ENCODE measurements at regions not wholly inside any gene's neighbourhood (a gene's known extent, or its start where the extent isn't known, plus 50 kb on each side); places are given as distances from the start of the nearest gene placed in this dataset.

DNA sequence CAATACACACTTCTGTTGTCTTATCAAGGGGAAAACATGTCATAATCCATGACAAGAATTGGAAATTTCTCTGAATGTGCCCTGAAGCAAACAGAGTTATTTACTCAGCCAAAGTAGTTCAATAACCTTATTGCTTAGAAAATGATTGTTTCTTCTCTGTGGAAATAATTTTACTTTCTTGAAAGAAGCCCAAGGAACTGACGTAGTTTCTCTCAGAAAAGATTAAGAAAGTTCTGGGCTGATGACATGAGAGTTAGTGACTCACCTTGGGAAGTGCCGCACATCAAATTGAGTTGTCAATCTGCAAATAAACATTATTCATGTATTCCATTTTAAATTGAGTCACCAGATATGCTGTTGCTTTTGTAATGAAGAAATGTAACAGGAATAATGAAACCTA, 418.6 kb upstream of the LRRC4C start:
- no peak for DNase-seq (ENCODE audit: low read depth in 1 of 2, low spot score in 1 of 2)
- H3K27ac ChIP-seq (replicated peaks): no peak overlapping the region
- H3K27me3 ChIP-seq (ENCODE audit: insufficient read depth, poor library complexity, severe bottlenecking): no peaks in the 10 kb centered on the region
- TF ChIP-seq, protein P1, sequence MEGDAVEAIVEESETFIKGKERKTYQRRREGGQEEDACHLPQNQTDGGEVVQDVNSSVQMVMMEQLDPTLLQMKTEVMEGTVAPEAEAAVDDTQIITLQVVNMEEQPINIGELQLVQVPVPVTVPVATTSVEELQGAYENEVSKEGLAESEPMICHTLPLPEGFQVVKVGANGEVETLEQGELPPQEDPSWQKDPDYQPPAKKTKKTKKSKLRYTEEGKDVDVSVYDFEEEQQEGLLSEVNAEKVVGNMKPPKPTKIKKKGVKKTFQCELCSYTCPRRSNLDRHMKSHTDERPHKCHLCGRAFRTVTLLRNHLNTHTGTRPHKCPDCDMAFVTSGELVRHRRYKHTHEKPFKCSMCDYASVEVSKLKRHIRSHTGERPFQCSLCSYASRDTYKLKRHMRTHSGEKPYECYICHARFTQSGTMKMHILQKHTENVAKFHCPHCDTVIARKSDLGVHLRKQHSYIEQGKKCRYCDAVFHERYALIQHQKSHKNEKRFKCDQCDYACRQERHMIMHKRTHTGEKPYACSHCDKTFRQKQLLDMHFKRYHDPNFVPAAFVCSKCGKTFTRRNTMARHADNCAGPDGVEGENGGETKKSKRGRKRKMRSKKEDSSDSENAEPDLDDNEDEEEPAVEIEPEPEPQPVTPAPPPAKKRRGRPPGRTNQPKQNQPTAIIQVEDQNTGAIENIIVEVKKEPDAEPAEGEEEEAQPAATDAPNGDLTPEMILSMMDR (IDR thresholded peaks at IDR 0.05; ENCODE audit: insufficient read depth, low read length): no peak
- TF ChIP-seq GABPA (IDR thresholded peaks at IDR 0.05; ENCODE audit: low read depth) (no peak), SPI1 (IDR thresholded peaks at IDR 0.05; ENCODE audit: borderline replicate concordance, low read depth) (no peak), POLR2AphosphoS5 (IDR thresholded peaks at IDR 0.05; ENCODE audit: low read depth) (no peak)
- TF ChIP-seq, protein P2, sequence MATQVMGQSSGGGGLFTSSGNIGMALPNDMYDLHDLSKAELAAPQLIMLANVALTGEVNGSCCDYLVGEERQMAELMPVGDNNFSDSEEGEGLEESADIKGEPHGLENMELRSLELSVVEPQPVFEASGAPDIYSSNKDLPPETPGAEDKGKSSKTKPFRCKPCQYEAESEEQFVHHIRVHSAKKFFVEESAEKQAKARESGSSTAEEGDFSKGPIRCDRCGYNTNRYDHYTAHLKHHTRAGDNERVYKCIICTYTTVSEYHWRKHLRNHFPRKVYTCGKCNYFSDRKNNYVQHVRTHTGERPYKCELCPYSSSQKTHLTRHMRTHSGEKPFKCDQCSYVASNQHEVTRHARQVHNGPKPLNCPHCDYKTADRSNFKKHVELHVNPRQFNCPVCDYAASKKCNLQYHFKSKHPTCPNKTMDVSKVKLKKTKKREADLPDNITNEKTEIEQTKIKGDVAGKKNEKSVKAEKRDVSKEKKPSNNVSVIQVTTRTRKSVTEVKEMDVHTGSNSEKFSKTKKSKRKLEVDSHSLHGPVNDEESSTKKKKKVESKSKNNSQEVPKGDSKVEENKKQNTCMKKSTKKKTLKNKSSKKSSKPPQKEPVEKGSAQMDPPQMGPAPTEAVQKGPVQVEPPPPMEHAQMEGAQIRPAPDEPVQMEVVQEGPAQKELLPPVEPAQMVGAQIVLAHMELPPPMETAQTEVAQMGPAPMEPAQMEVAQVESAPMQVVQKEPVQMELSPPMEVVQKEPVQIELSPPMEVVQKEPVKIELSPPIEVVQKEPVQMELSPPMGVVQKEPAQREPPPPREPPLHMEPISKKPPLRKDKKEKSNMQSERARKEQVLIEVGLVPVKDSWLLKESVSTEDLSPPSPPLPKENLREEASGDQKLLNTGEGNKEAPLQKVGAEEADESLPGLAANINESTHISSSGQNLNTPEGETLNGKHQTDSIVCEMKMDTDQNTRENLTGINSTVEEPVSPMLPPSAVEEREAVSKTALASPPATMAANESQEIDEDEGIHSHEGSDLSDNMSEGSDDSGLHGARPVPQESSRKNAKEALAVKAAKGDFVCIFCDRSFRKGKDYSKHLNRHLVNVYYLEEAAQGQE (IDR thresholded peaks at IDR 0.05; ENCODE audit: insufficient replicate concordance, low read depth): no peak
- H3K4me3 ChIP-seq (replicated peaks; ENCODE audit: insufficient read depth, low read length): no peak overlapping the region

DNA sequence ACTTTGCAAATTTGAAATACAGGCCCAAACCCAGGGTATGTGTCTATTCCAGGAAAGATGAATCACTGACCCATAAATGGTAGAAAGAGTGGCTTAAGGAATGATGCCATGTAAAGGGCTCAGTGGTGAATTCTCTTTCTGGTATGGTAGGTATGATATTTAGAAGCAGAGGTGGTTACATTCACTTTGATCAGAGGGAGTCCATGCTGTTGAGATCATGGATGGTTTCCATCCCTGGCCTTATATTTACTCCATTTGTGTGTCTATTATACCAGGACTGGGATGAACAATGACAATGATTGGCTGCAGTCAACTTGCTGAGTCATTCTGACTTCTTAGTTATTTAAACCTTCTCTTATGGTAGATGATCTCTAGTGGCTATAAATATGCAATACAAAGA, 419.8 kb upstream of the LRRC4C start:
- Histone ChIP-seq H3K27me3 (ENCODE audit: insufficient read depth, poor library complexity, severe bottlenecking) (no peaks in the 10 kb centered on the region), H3K4me3 (replicated peaks; ENCODE audit: insufficient read depth, low read length) (no peak overlapping the region), H3K27ac (replicated peaks) (no peak overlapping the region)
- TF ChIP-seq POLR2AphosphoS5 (IDR thresholded peaks at IDR 0.05; ENCODE audit: low read depth) (no peak), GABPA (IDR thresholded peaks at IDR 0.05; ENCODE audit: low read depth) (no peak), SPI1 (IDR thresholded peaks at IDR 0.05; ENCODE audit: borderline replicate concordance, low read depth) (no peak)
- TF ChIP-seq, protein P2 (IDR thresholded peaks at IDR 0.05; ENCODE audit: insufficient replicate concordance, low read depth): no peak
- TF ChIP-seq, protein P1 (IDR thresholded peaks at IDR 0.05; ENCODE audit: insufficient read depth, low read length): no peak
- no peak for DNase-seq (ENCODE audit: low read depth in 1 of 2, low spot score in 1 of 2)

DNA sequence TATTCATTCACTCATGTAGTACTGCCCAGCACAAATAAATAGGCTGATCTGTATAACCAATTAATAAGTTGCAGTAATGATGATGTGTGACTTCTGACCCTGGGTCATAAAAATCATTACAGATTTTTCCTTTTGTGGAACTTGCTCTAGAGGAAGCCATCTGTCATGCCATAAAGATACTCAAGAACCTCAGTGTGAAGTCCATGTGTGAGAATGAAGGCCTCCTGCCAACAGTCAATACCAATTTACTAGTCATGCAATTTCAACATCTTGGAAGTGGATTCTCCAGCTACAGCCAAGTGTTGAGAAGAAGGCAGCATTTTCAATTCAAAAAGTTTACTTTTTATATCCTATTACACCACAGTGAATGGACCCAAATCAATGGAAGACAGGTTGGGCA, 435.6 kb upstream of the LRRC4C start:
- H3K4me3 ChIP-seq (replicated peaks; ENCODE audit: insufficient read depth, low read length): no peak overlapping the region
- DNase-seq (ENCODE audit: low read depth in 1 of 2, low spot score in 1 of 2): no peak
- TF ChIP-seq, protein P2 (IDR thresholded peaks at IDR 0.05; ENCODE audit: insufficient replicate concordance, low read depth): no peak
- TF ChIP-seq, protein P1 (IDR thresholded peaks at IDR 0.05; ENCODE audit: insufficient read depth, low read length): no peak
- TF ChIP-seq GABPA (IDR thresholded peaks at IDR 0.05; ENCODE audit: low read depth) (no peak), SPI1 (IDR thresholded peaks at IDR 0.05; ENCODE audit: borderline replicate concordance, low read depth) (no peak), POLR2AphosphoS5 (IDR thresholded peaks at IDR 0.05; ENCODE audit: low read depth) (no peak)
- H3K27ac ChIP-seq (replicated peaks): no peak overlapping the region
- no peaks in the 10 kb centered on the region for H3K27me3 ChIP-seq (ENCODE audit: insufficient read depth, poor library complexity, severe bottlenecking)
